Ishikawa (cell line): ENCODE measurements at regions not wholly inside any gene's neighbourhood (a gene's known extent, or its start where the extent isn't known, plus 50 kb on each side); places are given as distances from the start of the nearest gene placed in this dataset.

Experiments
- CREB1 ChIP-seq: IDR thresholded peaks from 2 replicates; pipeline ENCODE4 v1.6.1; 2012; ENCODE audit warnings: low read depth
- EGR1 ChIP-seq: IDR thresholded peaks from 2 replicates; pipeline ENCODE4 v1.6.1; 2012
- NFIC ChIP-seq: IDR thresholded peaks from 2 replicates; pipeline ENCODE4 v1.6.1; 2012
- REST ChIP-seq: IDR thresholded peaks from 2 replicates; pipeline ENCODE4 v1.6.1; 2012; ENCODE audit warnings: low read depth, mild to moderate bottlenecking
- TAF1 ChIP-seq: IDR thresholded peaks from 2 replicates; pipeline ENCODE4 v1.6.1; 2012; ENCODE audit warnings: low read depth, mild to moderate bottlenecking
- TCF12 ChIP-seq: IDR thresholded peaks from 2 replicates; pipeline ENCODE4 v1.6.1; 2012; ENCODE audit warnings: low read depth
- TEAD4 ChIP-seq: IDR thresholded peaks from 2 replicates; pipeline ENCODE4 v1.6.1; 2012

GRCh38 chr10:133026726-133027395, 60.9 kb upstream of the ADGRA1 start:
- TF ChIP-seq NFIC (no peak), REST (no peak), TAF1 (no peak), TCF12 (no peak), CREB1 (no peak), TEAD4 (no peak), EGR1 (no peak)
